ENCODE measurements at regions not wholly inside any gene's neighbourhood (a gene's known extent, or its start where the extent isn't known, plus 50 kb on each side); places are given as distances from the start of the nearest gene placed in this dataset.
A peak's percentile ranks its signal among the peaks of the same experiment; 100 is the strongest.
"Not testable (repeated sequence)": the region's sequence is repeated elsewhere in the genome, so short reads cannot be mapped to it uniquely, and the experiment has no call there.

- no peak for DNase-seq (ENCODE audit: low spot score)
Measured at GRCh38 chr12:43252585-43252984, 299.4 kb downstream of the ADAMTS20 start.

GRCh38 chr12:43245947-43246346 is 306.1 kb downstream of the ADAMTS20 start:
- no peak for DNase-seq (ENCODE audit: low spot score)

GRCh38 chr12:43241986-43242385 is 310.0 kb downstream of the ADAMTS20 start:
- peak; percentile 2 for DNase-seq (ENCODE audit: low spot score)

GRCh38 chr12:43238281-43238680 is 313.7 kb downstream of the ADAMTS20 start:
- DNase-seq (ENCODE audit: low spot score): no peak

- DNase-seq (ENCODE audit: low spot score): no peak
Measured at GRCh38 chr12:43237238-43237879, 314.6 kb downstream of the ADAMTS20 start.

GRCh38 chr12:43235721-43236120 is 316.3 kb downstream of the ADAMTS20 start:
- DNase-seq (ENCODE audit: low spot score): no peak

- DNase-seq (ENCODE audit: low spot score): no peak
Measured at GRCh38 chr12:43233861-43234260, 318.1 kb downstream of the ADAMTS20 start.

GRCh38 chr12:43226151-43226550 is 325.9 kb downstream of the ADAMTS20 start:
- no peak for DNase-seq (ENCODE audit: low spot score)

GRCh38 chr12:43224190-43224805 is 327.7 kb downstream of the ADAMTS20 start:
- not testable (repeated sequence) for DNase-seq (ENCODE audit: low spot score)

GRCh38 chr12:43222796-43223195 is 329.2 kb downstream of the ADAMTS20 start:
- DNase-seq (ENCODE audit: low spot score): no peak

- DNase-seq (ENCODE audit: low spot score): no peak
Measured at GRCh38 chr12:43221216-43221615, 330.8 kb downstream of the ADAMTS20 start.

- DNase-seq (ENCODE audit: low spot score): no peak
Measured at GRCh38 chr12:43216490-43216889, 335.5 kb downstream of the ADAMTS20 start.

- no peak for DNase-seq (ENCODE audit: low spot score)
Measured at GRCh38 chr12:43214166-43214565, 337.8 kb downstream of the ADAMTS20 start.

- DNase-seq (ENCODE audit: low spot score): no peak
Measured at GRCh38 chr12:43213608-43214007, 338.4 kb downstream of the ADAMTS20 start.

GRCh38 chr12:43210485-43211192 is 341.4 kb downstream of the ADAMTS20 start:
- peak; percentile 18 for DNase-seq (ENCODE audit: low spot score)

GRCh38 chr12:43208627-43209026 is 343.4 kb downstream of the ADAMTS20 start:
- no peak for DNase-seq (ENCODE audit: low spot score)

GRCh38 chr12:43208221-43208620 is 343.8 kb downstream of the ADAMTS20 start:
- DNase-seq (ENCODE audit: low spot score): no peak

GRCh38 chr12:43206396-43206795 is 345.6 kb downstream of the ADAMTS20 start:
- DNase-seq (ENCODE audit: low spot score): no peak

GRCh38 chr12:43198608-43199007 is 353.4 kb downstream of the ADAMTS20 start:
- DNase-seq (ENCODE audit: low spot score): no peak

GRCh38 chr12:43196268-43196907 is 355.6 kb downstream of the ADAMTS20 start:
- no peak for DNase-seq (ENCODE audit: low spot score)

- DNase-seq (ENCODE audit: low spot score): not testable (repeated sequence)
Measured at GRCh38 chr12:43193096-43193495, 358.9 kb downstream of the ADAMTS20 start.

GRCh38 chr12:43192442-43192841 is 359.6 kb downstream of the ADAMTS20 start:
- DNase-seq (ENCODE audit: low spot score): not testable (repeated sequence)

- no peak for DNase-seq (ENCODE audit: low spot score)
Measured at GRCh38 chr12:43180242-43180641, 371.8 kb downstream of the ADAMTS20 start.

All from AG08395 (cell line).